Astrocyte (in vitro differentiated cells and primary cell): ENCODE measurements at regions not wholly inside any gene's neighbourhood (a gene's known extent, or its start where the extent isn't known, plus 50 kb on each side); places are given as distances from the start of the nearest gene placed in this dataset.

Source experiments
- DNase-seq: peaks from one replicate; pipeline ENCODE4 v3.0.0-alpha.2; 2010; ENCODE audit warnings: low read depth
- FAIRE-seq: peaks from 2 replicates; lab custom pipeline; 2011; peaks lifted over from hg19 to GRCh38; lab: Jason Lieb, UNC
- H2AFZ ChIP-seq: 2 replicates; pipeline ENCODE4 v1.6.0; 2012; ENCODE audit warnings: low read depth, low read length, inconsistent platforms
- H3K27ac ChIP-seq: 2 replicates; pipeline ENCODE4 v1.5.1; 2011; ENCODE audit warnings: low read depth, low read length, inconsistent platforms
- H3K27me3 ChIP-seq: 2 replicates; pipeline ENCODE4 v1.6.0; 2011; ENCODE audit warnings: low read length, inconsistent platforms; ENCODE audit not compliant: insufficient read depth
- H3K36me3 ChIP-seq: 2 replicates; pipeline ENCODE4 v1.5.1; 2011; ENCODE audit warnings: low read length, inconsistent platforms; ENCODE audit not compliant: insufficient read depth
- H3K4me1 ChIP-seq: 2 replicates; pipeline ENCODE4 v1.5.1; 2011; ENCODE audit warnings: low read length, inconsistent platforms; ENCODE audit not compliant: insufficient read depth
- H3K4me2 ChIP-seq: 2 replicates; pipeline ENCODE4 v1.6.0; 2012; ENCODE audit warnings: low read length, inconsistent platforms
- H3K4me3 ChIP-seq: 2 replicates; pipeline ENCODE4 v1.5.1; 2011; ENCODE audit warnings: low read depth, mild to moderate bottlenecking, low read length, inconsistent platforms; ENCODE audit not compliant: insufficient read depth
- H3K79me2 ChIP-seq: 2 replicates; pipeline ENCODE4 v1.6.0; 2012; ENCODE audit warnings: mild to moderate bottlenecking, low read length, inconsistent platforms; ENCODE audit not compliant: insufficient read depth
- H3K9ac ChIP-seq: 2 replicates; pipeline ENCODE4 v1.6.0; 2012; ENCODE audit warnings: mild to moderate bottlenecking, low read length, inconsistent platforms
- H3K9me3 ChIP-seq: 2 replicates; pipeline ENCODE4 v1.5.1; 2012; ENCODE audit warnings: low read depth, mild to moderate bottlenecking, low read length, inconsistent platforms; ENCODE audit not compliant: insufficient read depth
- H4K20me1 ChIP-seq: 2 replicates; pipeline ENCODE4 v1.6.0; 2012; ENCODE audit warnings: low read length, inconsistent platforms; ENCODE audit not compliant: insufficient read depth
- H3K27ac Mint-ChIP-seq: one replicate; pipeline ENCODE4 v1.8.0; 2021; ENCODE audit warnings: mild to moderate bottlenecking, mixed read lengths; ENCODE audit not compliant: unreplicated experiment
- H3K27me3 Mint-ChIP-seq: one replicate; pipeline ENCODE4 v1.8.0; 2021; ENCODE audit warnings: low read depth, mixed read lengths; ENCODE audit not compliant: unreplicated experiment
- H3K36me3 Mint-ChIP-seq: one replicate; pipeline ENCODE4 v1.8.0; 2021; ENCODE audit warnings: low read depth, mixed read lengths; ENCODE audit not compliant: unreplicated experiment
- H3K4me1 Mint-ChIP-seq: one replicate; pipeline ENCODE4 v1.8.0; 2021; ENCODE audit warnings: low read depth, mixed read lengths; ENCODE audit not compliant: unreplicated experiment
- H3K4me3 Mint-ChIP-seq: one replicate; pipeline ENCODE4 v1.8.0; 2021; ENCODE audit warnings: mild to moderate bottlenecking, moderate library complexity, mixed read lengths; ENCODE audit not compliant: unreplicated experiment
- H3K9me3 Mint-ChIP-seq: one replicate; pipeline ENCODE4 v1.8.0; 2021; ENCODE audit warnings: mild to moderate bottlenecking, mixed read lengths; ENCODE audit not compliant: unreplicated experiment
- CTCF ChIP-seq: IDR thresholded peaks from 2 replicates; pipeline ENCODE4 v1.5.1; 2011; ENCODE audit warnings: low read depth, mild to moderate bottlenecking, inconsistent platforms, low read length, moderate library complexity; ENCODE audit not compliant: insufficient read depth
- EZH2 ChIP-seq: IDR thresholded peaks from 2 replicates; pipeline ENCODE4 v1.6.1; 2012; ENCODE audit warnings: mild to moderate bottlenecking, low read length, inconsistent platforms; ENCODE audit not compliant: insufficient read depth

DNA sequence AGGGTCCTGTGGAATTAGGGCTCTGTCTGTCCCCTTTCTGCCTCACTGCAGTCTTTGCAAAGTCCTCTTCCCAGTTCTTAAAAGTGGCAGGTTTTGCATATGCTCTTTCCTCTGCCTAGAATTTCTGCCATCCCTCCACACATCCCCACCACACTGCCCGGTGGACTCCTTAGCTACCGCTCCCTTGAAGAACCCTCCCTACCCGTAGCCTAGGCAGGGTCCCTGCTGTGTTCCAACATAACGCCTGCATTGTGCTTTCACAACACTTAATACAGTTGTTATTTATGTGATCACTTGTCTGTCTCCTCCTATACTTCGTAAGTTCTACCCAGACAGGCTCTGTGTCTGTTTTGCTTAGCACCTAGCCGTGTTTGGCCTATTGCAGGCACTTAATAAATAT, 142.5 kb upstream of the DMRT1 start:
- Histone ChIP-seq H2AFZ (no peak overlapping the region), H3K4me3 (no peak overlapping the region), H3K27ac (peak overlapping the region; percentile 66), H3K27me3 (no peaks in the 10 kb centered on the region), H4K20me1 (no peaks in the 10 kb centered on the region), H3K4me2 (no peak overlapping the region), H3K79me2 (peaks cover 47% of the 10 kb centered on the region), H3K4me1 (peaks cover 41% of the 10 kb centered on the region), H3K36me3 (no peaks in the 10 kb centered on the region), H3K9me3 (no peaks in the 10 kb centered on the region), H3K9ac (no peak overlapping the region)
- Mint-ChIP-seq H3K4me3 (no peak overlapping the region), H3K36me3 (peaks cover 2% of the 10 kb centered on the region), H3K9me3 (no peaks in the 10 kb centered on the region), H3K27ac (peak overlapping the region; percentile 2), H3K4me1 (peaks cover 56% of the 10 kb centered on the region), H3K27me3 (no peaks in the 10 kb centered on the region)
- DNase-seq (no peak), FAIRE-seq (no peak)
- TF ChIP-seq CTCF: no peak

DNA sequence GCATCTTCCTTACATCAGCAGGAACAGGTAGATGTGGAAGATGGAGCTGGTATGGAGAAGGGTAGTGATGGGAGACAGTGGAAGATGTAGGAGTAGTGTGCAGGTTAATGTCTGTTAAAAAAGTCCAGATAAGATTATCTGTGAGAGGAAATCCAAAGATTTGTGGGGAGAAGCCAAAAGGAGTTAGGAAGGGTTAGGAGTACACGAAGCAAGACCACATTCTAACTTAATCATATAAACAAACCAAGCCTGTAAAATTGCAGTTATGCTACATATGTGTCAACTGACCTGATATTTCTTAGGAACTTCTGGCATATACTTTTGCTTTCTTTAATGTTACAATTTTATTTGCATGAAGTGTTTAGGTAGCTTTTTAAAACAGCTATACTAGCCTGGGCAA, 142.1 kb upstream of the DMRT1 start:
- no peak for FAIRE-seq
- Mint-ChIP-seq H3K4me3 (no peak overlapping the region), H3K27ac (no peak overlapping the region)

More for the DNA sequence above, 142.1 kb upstream of the DMRT1 start:
- H3K27me3 Mint-ChIP-seq: no peaks in the 10 kb centered on the region
- H3K4me1 Mint-ChIP-seq: peaks cover 52% of the 10 kb centered on the region
- H3K9me3 Mint-ChIP-seq: no peaks in the 10 kb centered on the region
- Histone ChIP-seq H3K4me3 (no peak overlapping the region), H3K4me1 (peaks cover 37% of the 10 kb centered on the region), H3K9me3 (no peaks in the 10 kb centered on the region), H2AFZ (no peak overlapping the region), H3K36me3 (no peaks in the 10 kb centered on the region), H3K27me3 (no peaks in the 10 kb centered on the region), H4K20me1 (no peaks in the 10 kb centered on the region), H3K27ac (no peak overlapping the region), H3K79me2 (peaks cover 47% of the 10 kb centered on the region), H3K4me2 (no peak overlapping the region), H3K9ac (no peak overlapping the region)
- peaks cover 2% of the 10 kb centered on the region for H3K36me3 Mint-ChIP-seq
- no peak for DNase-seq
- no peak for TF ChIP-seq CTCF
- TF ChIP-seq EZH2: no peak
